Spleen (tissue), 7 donors: ENCODE measurements at regions not wholly inside any gene's neighbourhood (a gene's known extent, or its start where the extent isn't known, plus 50 kb on each side); places are given as distances from the start of the nearest gene placed in this dataset.

Source experiments
- POLR2A ChIP-seq, 3 donors: fragments of 450-650 bp; IDR thresholded peaks; one replicate each; pipeline ENCODE4 v1.5.1; 2017; ENCODE audit warnings: antibody characterized with exemption in 3 of 3, mild to moderate bottlenecking in 1 of 3
- POLR2AphosphoS5 ChIP-seq, 3 donors: sonication (generic); formaldehyde crosslinking; IDR thresholded peaks; one replicate each; pipeline ENCODE4 v1.5.1; 2017; ENCODE audit warnings: antibody characterized with exemption in 3 of 3
- TF ChIP-seq, protein P1 (sequence below), 11 experiments: fragments of 200-600 bp in 7 of 11; fragments of 450-650 bp in 4 of 11; sonication (generic) in 4 of 11; IDR thresholded peaks in 8 of 11; conservative IDR thresholded peaks in 3 of 11; 1 replicate in 7 of 11; 2 replicates in 4 of 11; pipeline versions ENCODE4 v1.4.0 to v1.8.0; 2016 to 2021; ENCODE audit warnings: antibody characterized with exemption in 11 of 11, inconsistent platforms in 4 of 11, mild to moderate bottlenecking in 1 of 11
- donor health status: DM: no; HTN: no; CAD: no; lungs with moderate emphysema.
- donor health status: DM: no; HTN: no; CAD: no.
- donor health status: DM: no; HTN: no; CAD: no.

DNA sequence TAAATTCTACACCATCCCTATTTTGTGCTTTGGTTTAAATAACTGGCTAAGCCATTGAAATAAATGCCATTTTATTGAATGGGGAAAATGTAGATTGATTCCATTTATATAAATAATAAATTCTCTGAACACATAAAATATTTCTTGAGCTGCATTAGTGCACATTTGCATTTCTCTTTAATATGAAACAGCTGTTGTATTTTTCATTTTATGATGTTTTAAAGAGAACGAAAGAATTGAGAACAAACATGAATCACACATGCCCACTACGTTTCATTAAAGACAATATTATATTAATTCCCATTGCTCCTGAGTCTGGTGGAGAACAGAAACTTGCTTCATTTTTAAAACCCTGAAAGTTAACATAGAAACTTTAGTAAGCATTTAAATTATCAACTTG lies 235.7 kb upstream of the CFAP20DC start:
- TF ChIP-seq, protein P1, sequence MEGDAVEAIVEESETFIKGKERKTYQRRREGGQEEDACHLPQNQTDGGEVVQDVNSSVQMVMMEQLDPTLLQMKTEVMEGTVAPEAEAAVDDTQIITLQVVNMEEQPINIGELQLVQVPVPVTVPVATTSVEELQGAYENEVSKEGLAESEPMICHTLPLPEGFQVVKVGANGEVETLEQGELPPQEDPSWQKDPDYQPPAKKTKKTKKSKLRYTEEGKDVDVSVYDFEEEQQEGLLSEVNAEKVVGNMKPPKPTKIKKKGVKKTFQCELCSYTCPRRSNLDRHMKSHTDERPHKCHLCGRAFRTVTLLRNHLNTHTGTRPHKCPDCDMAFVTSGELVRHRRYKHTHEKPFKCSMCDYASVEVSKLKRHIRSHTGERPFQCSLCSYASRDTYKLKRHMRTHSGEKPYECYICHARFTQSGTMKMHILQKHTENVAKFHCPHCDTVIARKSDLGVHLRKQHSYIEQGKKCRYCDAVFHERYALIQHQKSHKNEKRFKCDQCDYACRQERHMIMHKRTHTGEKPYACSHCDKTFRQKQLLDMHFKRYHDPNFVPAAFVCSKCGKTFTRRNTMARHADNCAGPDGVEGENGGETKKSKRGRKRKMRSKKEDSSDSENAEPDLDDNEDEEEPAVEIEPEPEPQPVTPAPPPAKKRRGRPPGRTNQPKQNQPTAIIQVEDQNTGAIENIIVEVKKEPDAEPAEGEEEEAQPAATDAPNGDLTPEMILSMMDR (IDR thresholded peaks at IDR 0.05 in 8 of 11, conservative IDR thresholded peaks at IDR 0.05 in 3 of 11), result no peak
- no peak for TF ChIP-seq POLR2AphosphoS5 (IDR thresholded peaks at IDR 0.05)
- no peak for TF ChIP-seq POLR2A (IDR thresholded peaks at IDR 0.05)
